WI38 (cell line): ENCODE measurements at regions not wholly inside any gene's neighbourhood (a gene's known extent, or its start where the extent isn't known, plus 50 kb on each side); places are given as distances from the start of the nearest gene placed in this dataset.
"Not testable (repeated sequence)": the region's sequence is repeated elsewhere in the genome, so short reads cannot be mapped to it uniquely, and the experiment has no call there.

Source experiments
- H3K4me3 ChIP-seq: 2 replicates; pipeline ENCODE4 v1.5.1; 2011; ENCODE audit warnings: low read depth, mild to moderate bottlenecking, control low read depth, low read length
- CTCF ChIP-seq: IDR thresholded peaks from 2 replicates; pipeline ENCODE4 v1.5.1; 2012; ENCODE audit warnings: low read depth, mild to moderate bottlenecking, control low read depth, low read length

DNA sequence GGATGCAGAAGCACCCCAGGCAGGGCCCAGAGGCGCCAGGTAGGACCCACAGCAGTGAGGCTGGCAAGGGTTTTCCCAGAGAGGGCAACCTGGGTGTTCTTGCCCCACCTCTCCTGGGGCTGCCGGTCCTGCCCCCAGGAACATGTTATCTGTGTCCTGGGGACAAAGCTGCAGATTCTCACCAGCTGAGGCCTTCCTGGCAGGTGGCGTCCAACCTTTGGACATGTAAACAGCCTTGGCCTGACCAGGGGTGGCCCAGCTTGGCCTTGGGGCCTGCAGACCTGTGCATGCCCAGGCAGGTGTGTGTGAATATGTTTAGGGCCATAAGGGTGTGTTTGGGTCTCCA is 101.8 kb upstream of the LARP1 start:
- H3K4me3 ChIP-seq = no peak overlapping the region
- no peak for TF ChIP-seq CTCF

DNA sequence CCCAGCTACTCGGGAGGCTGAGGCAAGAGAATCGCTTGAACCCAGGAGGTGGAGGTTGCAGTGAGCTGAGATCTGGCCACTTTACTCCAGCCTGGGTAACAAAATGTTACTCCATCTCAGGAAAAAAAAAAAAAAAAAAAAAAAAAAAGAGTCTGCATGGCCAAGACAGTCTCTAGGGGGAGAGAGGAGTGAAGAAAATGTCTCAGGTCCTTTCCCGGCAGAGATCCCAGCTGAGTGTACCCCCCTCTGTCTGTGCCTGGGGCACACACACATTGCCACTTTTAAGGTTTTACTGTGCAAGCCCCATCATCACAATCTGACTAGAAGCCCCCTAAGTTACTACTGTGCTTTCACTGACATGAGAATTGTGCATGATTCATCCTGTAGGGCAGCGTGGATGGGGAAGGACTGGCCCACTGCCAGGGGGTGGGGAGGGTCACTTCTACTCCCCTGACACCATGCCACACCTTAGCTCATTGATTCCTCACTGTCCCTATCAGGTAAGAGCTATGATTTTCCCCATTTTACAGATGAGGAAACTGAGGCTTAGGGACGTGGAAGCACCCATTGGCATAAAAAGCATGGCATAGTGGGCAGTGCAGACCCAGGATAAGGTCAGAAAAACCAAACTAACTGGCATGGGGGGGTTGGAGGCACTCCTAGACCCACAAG is 102.3 kb upstream of the LARP1 start:
- no peak overlapping the region for H3K4me3 ChIP-seq
- TF ChIP-seq CTCF = no peak

GRCh38 chr5:154651795-154652194 is 103.4 kb upstream of the LARP1 start:
- H3K4me3 ChIP-seq = not testable (repeated sequence)

DNA sequence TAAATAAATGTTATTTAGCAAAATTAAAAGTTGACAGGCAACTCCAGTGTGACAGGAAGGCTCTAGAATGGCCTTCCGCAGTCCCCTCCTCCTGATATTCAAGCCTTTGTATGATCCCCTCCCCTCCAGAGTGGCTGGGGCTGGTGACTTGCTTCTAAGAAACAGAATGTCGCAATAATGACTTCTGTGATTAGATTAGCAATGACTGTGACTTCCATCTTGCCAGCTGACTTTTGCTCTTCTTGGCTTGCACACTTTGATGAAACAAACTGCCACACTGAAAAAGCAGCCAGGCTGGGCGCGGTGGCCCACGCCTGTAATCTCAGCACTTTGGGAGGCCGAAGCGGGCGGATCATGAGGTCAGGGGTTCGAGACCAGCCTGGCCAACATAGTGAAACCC is 106.5 kb upstream of the LARP1 start:
- TF ChIP-seq CTCF = no peak
- no peak overlapping the region for H3K4me3 ChIP-seq

- H3K4me3 ChIP-seq = no peak overlapping the region
- TF ChIP-seq CTCF = no peak
Observed at GRCh38 chr5:154648229-154648628, 106.9 kb upstream of the LARP1 start.

DNA sequence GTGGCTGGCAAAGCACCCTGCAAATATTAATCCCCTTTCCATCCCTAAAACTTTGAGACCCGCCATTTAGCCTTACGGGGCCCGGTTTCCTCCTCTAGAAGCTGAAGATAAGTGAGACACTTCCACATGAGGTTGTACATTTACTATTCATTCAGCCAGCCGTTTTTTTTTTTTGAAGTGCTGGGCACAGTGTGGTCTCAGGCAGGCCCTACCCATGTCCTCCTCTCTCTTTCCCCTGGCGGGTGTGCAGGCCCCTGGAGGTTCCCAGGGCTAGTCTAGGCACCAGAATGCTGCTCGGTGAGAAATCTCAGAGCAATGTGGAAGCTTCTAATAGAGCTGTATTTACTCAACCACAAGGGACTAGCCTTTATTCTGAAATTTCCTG is 107.4 kb upstream of the LARP1 start:
- no peak for TF ChIP-seq CTCF
- no peak overlapping the region for H3K4me3 ChIP-seq

DNA sequence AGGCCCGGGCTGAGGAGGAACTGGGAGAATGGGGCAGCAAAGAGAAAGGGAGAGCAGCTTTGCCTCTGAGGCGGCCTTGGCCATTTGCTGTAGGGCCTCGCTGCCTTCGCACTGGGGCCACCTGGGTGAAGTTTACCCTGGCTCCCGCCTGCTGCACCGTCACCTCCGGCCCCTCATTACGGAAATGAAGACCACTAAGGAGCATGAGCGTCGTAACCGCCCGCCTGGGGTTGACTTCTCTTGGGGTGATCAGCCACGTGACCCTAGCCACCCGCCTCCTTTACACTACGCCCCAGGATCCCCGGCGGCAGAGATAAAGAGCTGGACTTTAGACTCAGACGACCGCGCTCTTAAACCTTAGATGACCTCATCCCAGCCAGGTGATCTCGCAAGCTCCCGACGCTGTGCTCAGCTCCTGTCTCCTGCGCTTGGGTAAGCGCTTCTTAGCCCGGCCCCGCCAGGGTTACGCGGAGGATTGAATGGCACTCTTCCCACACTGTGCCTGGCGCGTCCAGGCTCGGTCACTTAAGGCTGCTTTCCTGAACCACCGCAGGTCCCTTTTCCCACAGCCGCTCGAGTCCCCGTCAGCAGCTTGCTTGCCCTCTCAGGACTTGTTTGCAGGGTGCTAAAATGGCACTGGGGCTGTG is 107.9 kb upstream of the LARP1 start:
- no peak overlapping the region for H3K4me3 ChIP-seq
- no peak for TF ChIP-seq CTCF

DNA sequence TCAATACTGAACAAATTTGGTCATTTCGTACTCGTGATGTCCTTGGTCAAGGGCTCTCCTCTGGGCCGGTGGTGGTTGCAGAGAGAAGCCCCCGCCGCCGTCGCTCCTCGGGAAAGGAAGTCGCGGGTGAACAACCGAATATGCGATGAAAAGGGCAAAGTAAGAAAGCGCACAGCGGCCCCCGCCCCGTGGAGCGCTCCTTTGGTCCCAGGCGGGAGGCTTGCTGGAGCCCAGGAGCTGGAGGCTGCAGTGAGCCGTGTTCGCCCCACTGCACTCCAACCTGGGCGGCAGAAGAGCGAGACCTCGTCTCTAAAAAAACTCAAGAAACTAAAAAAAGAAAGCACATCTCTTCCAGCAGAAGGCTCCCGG is 108.4 kb upstream of the LARP1 start:
- H3K4me3 ChIP-seq = no peak overlapping the region
- TF ChIP-seq CTCF = no peak
